ENCODE measurements at regions not wholly inside any gene's neighbourhood (a gene's known extent, or its start where the extent isn't known, plus 50 kb on each side); places are given as distances from the start of the nearest gene placed in this dataset.

GRCh38 chr9:116088396-116088795 is 65.2 kb upstream of the PAPPA start:
- TF ChIP-seq CTCF (IDR thresholded peaks at IDR 0.05) (no peak), POLR2A (IDR thresholded peaks at IDR 0.05) (no peak), POLR2AphosphoS5 (IDR thresholded peaks at IDR 0.05) (no peak)

All from prostate gland (tissue), 2 donors.